ENCODE measurements at regions not wholly inside any gene's neighbourhood (a gene's known extent, or its start where the extent isn't known, plus 50 kb on each side); places are given as distances from the start of the nearest gene placed in this dataset.

DNA sequence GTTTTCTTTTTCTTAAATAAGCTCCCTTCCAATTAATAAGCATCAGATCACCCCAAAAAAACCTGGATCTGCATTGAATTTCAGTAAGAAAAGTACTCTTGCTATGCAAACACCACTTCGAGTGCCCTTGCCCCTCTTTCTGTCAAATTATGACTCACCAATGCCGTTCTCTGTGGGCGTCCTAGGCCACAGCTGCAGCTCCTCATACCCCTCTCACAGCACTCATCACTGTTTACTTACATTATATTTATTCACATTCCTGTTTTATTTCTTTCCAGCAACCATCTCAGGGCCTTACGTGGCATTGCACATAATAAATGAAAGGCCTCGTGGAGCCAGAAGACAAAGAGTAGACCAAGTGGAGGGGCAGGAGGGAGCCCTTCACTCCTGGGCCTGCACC is 99.1 kb upstream of the CTTNBP2NL start:
- TF ChIP-seq, protein P1, sequence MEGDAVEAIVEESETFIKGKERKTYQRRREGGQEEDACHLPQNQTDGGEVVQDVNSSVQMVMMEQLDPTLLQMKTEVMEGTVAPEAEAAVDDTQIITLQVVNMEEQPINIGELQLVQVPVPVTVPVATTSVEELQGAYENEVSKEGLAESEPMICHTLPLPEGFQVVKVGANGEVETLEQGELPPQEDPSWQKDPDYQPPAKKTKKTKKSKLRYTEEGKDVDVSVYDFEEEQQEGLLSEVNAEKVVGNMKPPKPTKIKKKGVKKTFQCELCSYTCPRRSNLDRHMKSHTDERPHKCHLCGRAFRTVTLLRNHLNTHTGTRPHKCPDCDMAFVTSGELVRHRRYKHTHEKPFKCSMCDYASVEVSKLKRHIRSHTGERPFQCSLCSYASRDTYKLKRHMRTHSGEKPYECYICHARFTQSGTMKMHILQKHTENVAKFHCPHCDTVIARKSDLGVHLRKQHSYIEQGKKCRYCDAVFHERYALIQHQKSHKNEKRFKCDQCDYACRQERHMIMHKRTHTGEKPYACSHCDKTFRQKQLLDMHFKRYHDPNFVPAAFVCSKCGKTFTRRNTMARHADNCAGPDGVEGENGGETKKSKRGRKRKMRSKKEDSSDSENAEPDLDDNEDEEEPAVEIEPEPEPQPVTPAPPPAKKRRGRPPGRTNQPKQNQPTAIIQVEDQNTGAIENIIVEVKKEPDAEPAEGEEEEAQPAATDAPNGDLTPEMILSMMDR (IDR thresholded peaks at IDR 0.05): no peak
- no peak for TF ChIP-seq EP300 (IDR thresholded peaks at IDR 0.05)
